ENCODE measurements at regions not wholly inside any gene's neighbourhood (a gene's known extent, or its start where the extent isn't known, plus 50 kb on each side); places are given as distances from the start of the nearest gene placed in this dataset.

DNA sequence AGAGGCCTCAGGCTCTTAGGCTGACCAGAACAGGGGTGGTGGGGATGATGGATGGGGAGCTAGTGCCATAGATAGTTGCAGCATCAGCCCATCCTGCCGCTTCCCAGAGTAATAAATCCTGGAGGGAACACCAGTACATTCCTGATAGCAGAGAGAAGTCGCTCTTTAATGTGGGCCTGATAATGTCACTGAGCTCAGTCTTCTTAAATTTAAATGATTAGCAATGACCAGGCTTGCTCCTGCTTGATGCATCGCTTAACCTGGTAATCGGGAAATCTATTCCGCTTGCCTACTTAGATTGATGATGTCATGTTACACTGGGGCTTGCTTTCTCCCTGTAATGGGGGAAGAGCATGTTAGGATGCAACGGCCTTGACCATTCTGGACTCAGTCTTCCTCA, 218.6 kb upstream of the PLXNA2 start:
- no peaks in the 10 kb centered on the region for H3K27me3 Mint-ChIP-seq (ENCODE audit: insufficient read depth)
- no peaks in the 10 kb centered on the region for H3K9me3 Mint-ChIP-seq
- H3K4me3 Mint-ChIP-seq, result no peak overlapping the region

GRCh38 chr1:208465266-208465665, 221.1 kb upstream of the PLXNA2 start:
- H3K4me3 Mint-ChIP-seq, result no peak overlapping the region
- DNase-seq, result no peak
- no peaks in the 10 kb centered on the region for H3K9me3 Mint-ChIP-seq
- no peak for TF ChIP-seq CTCF (IDR thresholded peaks at IDR 0.05)
- no peaks in the 10 kb centered on the region for H3K36me3 Mint-ChIP-seq (ENCODE audit: low read depth)
- no peak overlapping the region for H3K27ac Mint-ChIP-seq
- no peaks in the 10 kb centered on the region for H3K27me3 Mint-ChIP-seq (ENCODE audit: insufficient read depth)
- H3K4me1 Mint-ChIP-seq (ENCODE audit: low read depth), result no peaks in the 10 kb centered on the region

More for the DNA sequence above, 218.6 kb upstream of the PLXNA2 start:
- H3K4me1 Mint-ChIP-seq (ENCODE audit: low read depth), result no peaks in the 10 kb centered on the region
- no peak for TF ChIP-seq CTCF (IDR thresholded peaks at IDR 0.05)
- DNase-seq, result no peak
- H3K27ac Mint-ChIP-seq, result no peak overlapping the region
- H3K36me3 Mint-ChIP-seq (ENCODE audit: low read depth), result no peaks in the 10 kb centered on the region

DNA sequence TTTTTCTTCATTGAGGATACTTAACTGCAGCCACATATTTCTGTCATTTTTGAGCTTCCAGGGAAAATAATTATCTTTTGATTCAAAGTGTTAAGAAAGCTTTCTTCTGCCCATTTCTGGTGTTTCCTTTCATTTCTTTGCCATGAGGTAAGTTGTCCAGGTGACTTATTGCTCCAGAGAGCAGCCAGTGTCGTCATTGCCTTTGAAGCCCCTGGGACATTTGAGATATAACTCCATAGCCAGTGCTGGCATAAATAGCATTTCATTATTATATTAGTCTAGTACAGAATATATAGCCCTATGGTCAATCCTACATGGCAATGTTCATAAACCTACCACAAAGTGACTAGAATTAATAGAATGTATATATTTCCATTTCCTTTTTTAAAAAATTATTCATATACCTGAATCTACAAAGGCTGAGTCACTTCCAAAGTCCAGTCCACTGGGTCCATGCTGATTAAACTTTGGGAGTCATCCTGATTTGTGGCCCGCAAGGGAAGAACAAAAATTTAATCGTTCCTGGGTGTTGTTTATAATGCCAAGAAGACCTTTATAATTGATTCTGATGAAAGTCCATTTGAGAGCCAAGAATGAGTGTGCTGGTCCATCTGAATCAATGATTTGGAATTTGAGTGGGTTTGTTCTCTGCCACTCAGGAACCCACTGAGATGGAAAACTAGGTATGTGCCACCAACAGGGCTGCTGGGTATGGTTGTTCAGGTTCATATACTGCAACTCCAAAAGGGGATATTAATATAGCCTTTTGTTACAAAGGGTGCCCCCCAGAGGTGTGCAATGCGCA, 221.8 kb upstream of the PLXNA2 start:
- H3K27me3 Mint-ChIP-seq (ENCODE audit: insufficient read depth), result no peaks in the 10 kb centered on the region
- H3K27ac Mint-ChIP-seq, result no peak overlapping the region
- H3K4me1 Mint-ChIP-seq (ENCODE audit: low read depth), result no peaks in the 10 kb centered on the region

DNA sequence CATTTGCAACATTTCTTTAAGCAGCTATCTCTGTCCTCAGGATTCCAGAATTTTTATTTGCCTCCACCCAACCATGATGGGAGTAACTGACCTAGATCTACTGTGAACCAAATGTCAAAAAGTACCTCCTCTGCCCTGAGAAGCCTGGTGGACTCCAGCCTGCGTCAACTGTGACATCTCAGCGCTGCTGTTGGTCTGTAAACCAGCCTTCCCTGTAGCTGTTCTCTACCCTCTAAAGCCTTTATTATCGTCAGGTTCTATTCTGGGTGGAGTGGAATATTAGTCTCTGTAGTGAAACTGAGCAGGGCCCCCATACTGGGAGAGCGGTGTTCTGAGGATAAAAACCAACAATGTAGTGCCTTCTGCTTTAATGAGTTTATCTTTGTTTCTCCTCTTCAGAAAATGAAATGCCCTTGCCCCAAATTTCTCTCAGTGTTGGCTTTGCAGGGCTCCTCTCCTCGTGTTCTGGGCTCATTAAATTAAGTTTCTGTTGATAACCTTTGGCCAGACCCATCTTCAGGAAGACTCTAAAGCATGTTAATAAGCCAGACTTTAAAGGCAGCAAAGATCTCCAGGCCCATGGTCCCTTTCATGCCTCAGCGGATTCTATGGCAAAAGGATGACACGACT, 223.1 kb upstream of the PLXNA2 start:
- H3K36me3 Mint-ChIP-seq (ENCODE audit: low read depth), result no peaks in the 10 kb centered on the region
- H3K4me1 Mint-ChIP-seq (ENCODE audit: low read depth), result no peaks in the 10 kb centered on the region
- H3K27ac Mint-ChIP-seq, result no peak overlapping the region
- DNase-seq, result no peak
- no peak overlapping the region for H3K4me3 Mint-ChIP-seq
- H3K9me3 Mint-ChIP-seq, result no peaks in the 10 kb centered on the region
- no peaks in the 10 kb centered on the region for H3K27me3 Mint-ChIP-seq (ENCODE audit: insufficient read depth)
- no peak for TF ChIP-seq CTCF (IDR thresholded peaks at IDR 0.05)

More for the DNA sequence above, 221.8 kb upstream of the PLXNA2 start:
- H3K9me3 Mint-ChIP-seq, result no peaks in the 10 kb centered on the region
- no peak for TF ChIP-seq CTCF (IDR thresholded peaks at IDR 0.05)
- DNase-seq, result no peak
- H3K36me3 Mint-ChIP-seq (ENCODE audit: low read depth), result no peaks in the 10 kb centered on the region
- no peak overlapping the region for H3K4me3 Mint-ChIP-seq

- Mint-ChIP-seq H3K4me3 (no peak overlapping the region), H3K36me3 (ENCODE audit: low read depth) (no peaks in the 10 kb centered on the region), H3K9me3 (no peaks in the 10 kb centered on the region; the same call in 1 of the 2 replicates), H3K27ac (no peak overlapping the region), H3K27me3 (ENCODE audit: insufficient read depth) (peaks cover 8% of the 10 kb centered on the region), H3K4me1 (ENCODE audit: low read depth) (no peaks in the 10 kb centered on the region; the same call in 1 of the 2 replicates)
- no peak for DNase-seq
- TF ChIP-seq CTCF (IDR thresholded peaks at IDR 0.05), result no peak
Measured at GRCh38 chr1:208475449-208475848, 231.3 kb upstream of the PLXNA2 start.

Data from HFFc6 (cell line).